ENCODE measurements at regions not wholly inside any gene's neighbourhood (a gene's known extent, or its start where the extent isn't known, plus 50 kb on each side); places are given as distances from the start of the nearest gene placed in this dataset.

DNA sequence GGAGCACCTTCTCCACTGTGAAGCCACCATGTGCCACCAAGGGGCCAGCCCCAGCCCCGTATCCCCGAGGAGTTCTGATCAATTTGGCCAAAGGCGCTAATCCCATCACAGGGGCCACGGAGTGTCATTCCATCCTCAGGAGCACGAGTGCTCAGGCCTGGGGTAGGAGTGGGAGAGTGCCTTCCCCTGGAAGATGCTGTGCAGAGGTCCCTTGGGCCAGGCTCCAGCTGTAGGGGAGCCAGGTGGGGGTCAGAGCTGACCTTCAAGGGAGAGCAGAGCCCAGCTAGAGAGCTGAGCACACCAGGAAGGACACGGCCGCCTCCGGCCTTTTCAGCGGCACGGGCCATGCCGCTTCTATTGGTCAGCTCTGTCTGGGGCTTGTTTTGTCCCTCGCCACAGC is 1459.9 kb downstream of the BRD1 start:
- TF ChIP-seq, protein P1, sequence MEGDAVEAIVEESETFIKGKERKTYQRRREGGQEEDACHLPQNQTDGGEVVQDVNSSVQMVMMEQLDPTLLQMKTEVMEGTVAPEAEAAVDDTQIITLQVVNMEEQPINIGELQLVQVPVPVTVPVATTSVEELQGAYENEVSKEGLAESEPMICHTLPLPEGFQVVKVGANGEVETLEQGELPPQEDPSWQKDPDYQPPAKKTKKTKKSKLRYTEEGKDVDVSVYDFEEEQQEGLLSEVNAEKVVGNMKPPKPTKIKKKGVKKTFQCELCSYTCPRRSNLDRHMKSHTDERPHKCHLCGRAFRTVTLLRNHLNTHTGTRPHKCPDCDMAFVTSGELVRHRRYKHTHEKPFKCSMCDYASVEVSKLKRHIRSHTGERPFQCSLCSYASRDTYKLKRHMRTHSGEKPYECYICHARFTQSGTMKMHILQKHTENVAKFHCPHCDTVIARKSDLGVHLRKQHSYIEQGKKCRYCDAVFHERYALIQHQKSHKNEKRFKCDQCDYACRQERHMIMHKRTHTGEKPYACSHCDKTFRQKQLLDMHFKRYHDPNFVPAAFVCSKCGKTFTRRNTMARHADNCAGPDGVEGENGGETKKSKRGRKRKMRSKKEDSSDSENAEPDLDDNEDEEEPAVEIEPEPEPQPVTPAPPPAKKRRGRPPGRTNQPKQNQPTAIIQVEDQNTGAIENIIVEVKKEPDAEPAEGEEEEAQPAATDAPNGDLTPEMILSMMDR (IDR thresholded peaks at IDR 0.05) = no peak
- TF ChIP-seq EZH2 (IDR thresholded peaks at IDR 0.05; ENCODE audit: borderline replicate concordance, insufficient read depth, low read depth, low read length, poor library complexity, severe bottlenecking) = no peak
